ENCODE measurements at regions not wholly inside any gene's neighbourhood (a gene's known extent, or its start where the extent isn't known, plus 50 kb on each side); places are given as distances from the start of the nearest gene placed in this dataset.

- no peak for DNase-seq
These were observed 278.4 kb upstream of the ZC3H12C start for GRCh38 chr11:109814824-109815223.

- no peak for DNase-seq
These were observed 277.6 kb upstream of the ZC3H12C start for GRCh38 chr11:109815500-109816150.

- no peak for DNase-seq
These were observed 274.9 kb upstream of the ZC3H12C start for GRCh38 chr11:109818290-109818689.

GRCh38 chr11:109819410-109819809, 273.8 kb upstream of the ZC3H12C start:
- DNase-seq = no peak

GRCh38 chr11:109821511-109821910, 271.7 kb upstream of the ZC3H12C start:
- DNase-seq = no peak

- DNase-seq = no peak
These were observed 270.6 kb upstream of the ZC3H12C start for GRCh38 chr11:109822436-109823102.

GRCh38 chr11:109828387-109828786, 264.8 kb upstream of the ZC3H12C start:
- no peak for DNase-seq

GRCh38 chr11:109838026-109838425, 255.2 kb upstream of the ZC3H12C start:
- DNase-seq = no peak

- DNase-seq = no peak
These were observed 247.8 kb upstream of the ZC3H12C start for GRCh38 chr11:109845437-109845836.

- DNase-seq = no peak
These were observed 245.6 kb upstream of the ZC3H12C start for GRCh38 chr11:109847621-109848020.

GRCh38 chr11:109849051-109849450, 244.1 kb upstream of the ZC3H12C start:
- no peak for DNase-seq

- no peak for DNase-seq
These were observed 243.2 kb upstream of the ZC3H12C start for GRCh38 chr11:109849946-109850345.

- DNase-seq = no peak
These were observed 241.3 kb upstream of the ZC3H12C start for GRCh38 chr11:109851780-109852390.

GRCh38 chr11:109853156-109853776, 239.9 kb upstream of the ZC3H12C start:
- DNase-seq = peak in 1 of 2 donors; percentile 72

- DNase-seq = no peak
These were observed 238.5 kb upstream of the ZC3H12C start for GRCh38 chr11:109854731-109855130.

- DNase-seq = no peak
These were observed 236.3 kb upstream of the ZC3H12C start for GRCh38 chr11:109856928-109857327.

GRCh38 chr11:109857637-109858036, 235.6 kb upstream of the ZC3H12C start:
- DNase-seq = no peak

GRCh38 chr11:109858152-109858551, 235.0 kb upstream of the ZC3H12C start:
- DNase-seq = no peak

GRCh38 chr11:109859045-109859724, 234.0 kb upstream of the ZC3H12C start:
- DNase-seq = no peak

- DNase-seq = no peak
These were observed 230.4 kb upstream of the ZC3H12C start for GRCh38 chr11:109862835-109863234.

GRCh38 chr11:109864151-109864661, 229.0 kb upstream of the ZC3H12C start:
- no peak for DNase-seq

GRCh38 chr11:109864834-109865547, 228.2 kb upstream of the ZC3H12C start:
- DNase-seq = no peak
